Pons (tissue), 1 donor: ENCODE measurements at regions not wholly inside any gene's neighbourhood (a gene's known extent, or its start where the extent isn't known, plus 50 kb on each side); places are given as distances from the start of the nearest gene placed in this dataset.

Experiments used
- DNase-seq: peaks from one replicate; pipeline ENCODE4 v3.0.0-alpha.2; 2016; ENCODE audit warnings: low spot score

DNA sequence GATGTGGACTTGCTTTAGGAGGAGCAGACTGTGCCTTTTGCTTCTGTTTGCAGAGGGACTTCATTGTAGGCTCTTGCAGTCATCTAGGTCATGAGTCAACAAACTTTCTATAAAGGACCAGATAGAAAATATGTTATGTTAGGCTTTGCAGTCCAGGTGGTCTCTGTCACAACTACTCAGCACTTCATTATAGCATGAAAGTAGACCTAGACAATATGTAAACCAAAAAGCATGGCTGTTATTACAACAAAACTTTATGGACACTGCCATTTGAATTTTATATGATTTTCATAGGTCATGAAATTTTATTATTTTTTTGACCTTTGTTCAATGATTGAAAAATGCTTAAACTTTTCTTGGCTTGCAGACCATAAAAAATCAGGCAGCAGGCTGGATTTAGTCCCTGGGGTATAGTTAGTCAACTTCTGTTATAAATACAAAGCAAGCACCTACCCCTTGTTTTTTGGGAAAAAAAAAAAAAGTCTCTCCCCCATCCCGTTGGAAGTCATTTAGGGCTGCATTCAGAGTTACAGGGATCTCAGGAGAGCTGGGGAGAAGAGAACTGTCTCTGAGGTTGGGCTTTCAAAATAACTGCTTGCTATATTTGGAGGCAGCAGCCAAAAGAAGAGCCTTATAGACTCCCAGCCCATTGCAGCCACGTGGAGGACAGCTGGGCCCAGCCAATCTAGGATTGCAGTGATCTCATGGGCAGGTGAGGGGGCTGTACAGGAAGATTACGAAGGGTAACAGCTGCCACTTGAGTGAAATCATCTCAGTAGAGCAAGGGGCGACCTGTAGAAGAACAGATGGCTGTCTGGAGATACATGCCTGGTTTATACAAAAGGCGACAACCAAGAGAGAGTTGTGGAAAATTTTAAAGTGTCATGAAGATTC is 136.6 kb upstream of the TNC start:
- no peak for DNase-seq

DNA sequence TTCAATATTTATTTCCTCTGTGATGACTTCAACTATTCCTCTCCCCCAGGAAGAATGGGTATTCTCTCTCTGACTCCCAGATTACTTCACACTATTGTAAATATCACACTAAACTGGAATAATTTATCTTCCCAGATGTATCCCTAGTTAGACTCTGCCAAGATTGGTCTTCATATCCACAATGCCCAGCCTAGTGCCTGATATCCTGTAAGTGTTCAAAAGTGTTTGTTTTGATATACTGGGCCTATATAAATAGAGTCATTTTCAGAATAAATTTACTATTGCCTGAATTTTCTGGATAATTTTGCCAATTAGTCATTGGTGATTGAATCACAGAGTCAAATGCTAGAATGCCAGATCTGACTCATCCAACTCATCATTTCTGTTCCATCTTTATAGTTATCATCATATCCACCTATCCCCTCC is 143.7 kb upstream of the TNC start:
- DNase-seq = no peak

DNA sequence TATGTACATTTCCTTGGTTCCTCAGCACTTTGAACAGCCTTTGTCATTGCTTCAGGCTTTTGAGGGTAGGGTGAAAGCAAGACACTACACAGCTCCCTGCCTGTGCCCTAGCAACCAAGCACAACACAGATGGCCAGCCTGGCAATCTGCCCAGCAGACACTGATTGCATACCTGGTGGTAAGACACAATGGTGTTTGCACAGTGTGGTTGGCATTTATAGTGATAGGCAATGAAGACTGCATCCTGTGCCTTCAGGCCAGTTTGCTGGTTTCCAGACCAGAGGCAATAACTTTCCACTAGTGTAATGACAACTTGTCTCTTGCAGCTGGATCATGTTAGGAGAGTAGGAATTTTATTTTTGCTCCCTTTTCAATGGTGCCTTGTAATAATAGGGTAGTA is 144.5 kb upstream of the TNC start:
- peak; percentile 23 for DNase-seq

DNA sequence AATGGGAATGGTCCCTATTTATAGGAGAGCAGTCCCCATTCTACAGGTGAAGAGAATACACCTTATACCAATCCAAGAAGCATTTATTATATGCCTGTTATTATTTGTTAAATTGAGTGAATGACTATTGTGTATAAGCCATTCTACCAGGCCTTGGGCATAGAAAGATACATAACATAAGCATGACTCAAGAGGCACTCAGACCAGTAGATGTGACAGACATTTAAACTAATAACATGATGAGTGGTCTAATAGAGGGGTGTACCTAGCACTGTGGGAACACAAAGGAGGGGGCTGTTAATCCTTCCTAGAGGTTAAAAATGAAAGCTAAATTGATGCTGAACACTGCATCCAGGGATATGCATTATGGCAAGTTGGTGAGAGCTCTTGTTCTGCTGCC is 145.0 kb upstream of the TNC start:
- no peak for DNase-seq

- no peak for DNase-seq
These were observed 145.6 kb upstream of the TNC start for GRCh38 chr9:115263371-115264075.

DNA sequence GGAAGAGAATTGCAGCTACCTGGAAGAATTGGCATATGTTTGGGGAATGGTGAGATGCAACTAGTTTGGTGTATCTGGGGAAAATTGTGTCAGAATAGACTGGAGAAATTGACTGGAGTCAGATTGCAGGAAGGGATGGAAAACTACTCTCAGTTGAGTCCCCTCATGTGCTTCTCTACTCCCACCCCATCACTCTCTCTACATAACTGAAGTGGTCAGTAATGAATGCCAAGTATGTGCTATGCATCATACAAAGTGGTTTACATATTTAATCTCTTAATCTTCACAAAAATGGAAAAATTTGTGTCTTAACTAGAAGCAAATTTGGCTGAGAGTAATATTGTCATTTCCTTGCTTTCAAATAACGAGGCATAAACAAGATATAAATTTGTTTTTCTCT is 146.4 kb upstream of the TNC start:
- no peak for DNase-seq

GRCh38 chr9:115267790-115268189 is 149.8 kb upstream of the TNC start:
- DNase-seq = no peak

DNA sequence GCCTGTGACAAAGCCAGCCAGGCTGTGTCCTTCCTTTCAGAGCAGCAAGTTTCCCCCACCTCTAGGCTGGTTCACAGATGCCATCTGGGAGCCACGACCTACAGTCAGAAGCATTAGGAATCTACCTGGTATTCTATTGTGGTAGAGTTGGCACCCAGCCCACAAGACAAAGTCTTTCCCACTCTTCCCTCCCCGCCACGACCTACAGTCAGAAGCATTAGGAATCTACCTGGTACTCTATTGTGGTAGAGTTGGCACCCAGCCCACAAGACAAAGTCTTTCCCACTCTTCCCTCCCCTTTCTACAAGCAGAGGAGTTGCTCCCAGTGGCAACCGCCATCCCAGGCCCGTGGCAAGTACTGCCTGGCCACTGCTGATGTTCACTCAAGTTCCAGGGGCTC is 157.8 kb upstream of the TNC start:
- no peak for DNase-seq

GRCh38 chr9:115276621-115277020 is 158.7 kb upstream of the TNC start:
- no peak for DNase-seq

- no peak for DNase-seq
These were observed 159.3 kb upstream of the TNC start for GRCh38 chr9:115277301-115277700.

- no peak for DNase-seq
These were observed 160.5 kb upstream of the TNC start for GRCh38 chr9:115278326-115279035.

GRCh38 chr9:115283395-115283794 is 165.4 kb upstream of the TNC start:
- DNase-seq = no peak

DNA sequence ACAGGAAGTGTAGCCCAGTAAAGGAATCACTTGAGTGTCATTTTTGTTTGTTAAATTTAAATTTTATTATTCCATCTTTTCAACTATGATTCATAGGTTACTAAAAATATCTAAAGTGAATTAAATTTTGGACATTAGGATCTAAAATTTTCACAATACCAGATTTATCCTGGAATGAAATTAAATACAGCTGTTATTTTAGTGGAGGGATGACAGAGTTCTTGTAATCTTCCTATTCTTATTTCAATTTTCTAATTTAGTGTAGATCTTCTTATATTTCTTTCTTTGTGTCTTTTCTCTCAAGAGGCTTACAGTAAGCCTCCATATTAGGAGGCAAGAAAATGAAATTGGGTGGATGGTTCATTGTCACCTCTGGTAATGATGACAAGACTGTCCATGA is 167.9 kb upstream of the TNC start:
- no peak for DNase-seq

DNA sequence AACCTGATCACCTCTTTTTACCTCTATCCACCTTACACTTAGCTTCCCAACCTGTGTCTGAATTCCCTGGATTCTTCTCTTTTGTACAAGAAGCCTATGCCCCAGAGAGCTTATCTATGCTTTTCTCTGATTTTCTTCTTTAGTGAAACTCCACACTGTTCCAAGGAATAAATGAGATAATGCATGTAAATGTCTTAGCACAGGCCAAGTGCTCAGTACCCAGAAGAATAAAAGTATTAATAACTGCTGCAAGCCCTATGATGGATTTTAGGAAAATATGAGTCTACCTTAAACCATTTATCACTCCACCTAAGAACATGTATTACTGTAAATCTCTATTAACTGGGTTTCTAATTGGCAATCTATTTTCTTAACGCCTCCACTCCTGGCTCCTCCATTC is 168.5 kb upstream of the TNC start:
- no peak for DNase-seq

DNA sequence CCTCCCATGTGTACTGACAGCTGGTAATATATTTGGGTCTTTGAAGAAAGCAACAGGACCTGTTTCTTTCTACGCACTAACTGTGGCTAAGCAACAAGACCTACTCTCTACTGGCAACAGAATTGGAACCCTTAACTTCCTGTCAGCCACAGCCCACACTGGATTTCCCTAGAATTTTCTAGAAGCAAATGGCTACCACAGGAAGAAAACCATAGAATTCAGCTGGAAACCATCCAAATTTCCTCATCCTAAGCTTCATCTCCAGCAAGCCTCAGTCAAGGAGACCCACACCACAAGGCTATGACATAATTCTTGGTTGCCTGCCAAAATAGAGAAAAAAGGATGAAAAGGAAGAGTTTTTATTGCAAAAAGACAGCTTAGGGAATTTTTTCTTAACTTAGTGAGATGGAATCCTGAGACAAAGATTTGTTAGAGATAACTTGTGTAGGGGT is 171.8 kb upstream of the TNC start:
- DNase-seq = no peak

GRCh38 chr9:115291841-115292240 is 173.9 kb upstream of the TNC start:
- DNase-seq = no peak

- no peak for DNase-seq
These were observed 174.8 kb upstream of the TNC start for GRCh38 chr9:115292584-115293279.

DNA sequence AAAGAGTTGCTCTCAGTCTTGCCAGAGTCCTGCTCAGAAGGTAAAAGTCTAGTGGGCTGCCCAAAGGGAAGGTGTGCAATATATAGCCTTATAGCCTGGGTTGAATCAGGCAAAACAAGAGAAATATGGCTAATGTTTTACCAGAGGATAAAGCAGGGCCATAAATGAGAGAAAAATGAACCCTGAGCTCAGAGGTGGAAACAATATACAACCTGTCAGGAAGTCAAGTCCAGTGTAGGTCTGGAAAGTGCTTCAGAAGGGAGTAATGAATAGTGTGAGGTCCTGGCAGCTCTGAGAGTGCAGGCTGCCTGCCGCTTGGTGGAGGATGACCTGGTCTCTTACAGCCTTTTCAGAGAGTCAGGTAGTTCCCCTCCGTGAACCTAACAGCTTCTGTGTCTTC is 177.8 kb upstream of the TNC start:
- DNase-seq = no peak

DNA sequence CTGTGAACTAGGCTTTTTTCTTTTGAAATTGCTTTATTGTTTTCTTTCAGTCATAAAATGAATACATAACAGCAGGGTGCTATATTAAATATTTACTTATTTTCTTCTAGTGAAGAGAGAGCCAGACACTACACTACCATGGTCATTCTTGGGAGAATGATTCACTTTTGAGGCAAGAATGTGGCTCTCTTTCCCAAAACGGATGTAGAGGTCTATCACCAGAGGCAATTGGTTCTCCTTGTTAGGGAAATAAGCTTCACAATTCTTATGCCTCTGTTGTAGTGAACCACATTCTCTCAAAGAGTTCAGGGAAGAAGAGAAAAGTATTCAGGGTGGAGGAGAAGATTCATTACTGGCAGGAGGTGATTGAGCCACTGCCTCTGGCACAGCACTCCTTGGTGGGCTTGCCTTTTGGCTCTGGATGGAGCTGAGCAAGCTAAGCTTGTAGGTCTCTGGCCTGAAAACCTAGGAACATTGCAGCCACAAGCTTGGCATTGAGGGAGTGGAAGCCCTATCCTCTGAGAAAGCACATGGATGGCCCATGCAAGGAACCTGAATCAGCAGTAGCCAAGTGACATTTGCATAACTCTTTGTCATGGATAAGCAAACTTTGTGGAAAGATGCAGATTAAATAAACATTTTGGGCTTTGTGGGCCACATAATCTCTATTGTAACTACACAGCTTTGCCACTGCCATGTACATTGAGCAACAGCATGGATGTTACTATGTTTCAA is 179.0 kb upstream of the TNC start:
- DNase-seq = no peak

- no peak for DNase-seq
These were observed 182.2 kb upstream of the TNC start for GRCh38 chr9:115300116-115300515.

DNA sequence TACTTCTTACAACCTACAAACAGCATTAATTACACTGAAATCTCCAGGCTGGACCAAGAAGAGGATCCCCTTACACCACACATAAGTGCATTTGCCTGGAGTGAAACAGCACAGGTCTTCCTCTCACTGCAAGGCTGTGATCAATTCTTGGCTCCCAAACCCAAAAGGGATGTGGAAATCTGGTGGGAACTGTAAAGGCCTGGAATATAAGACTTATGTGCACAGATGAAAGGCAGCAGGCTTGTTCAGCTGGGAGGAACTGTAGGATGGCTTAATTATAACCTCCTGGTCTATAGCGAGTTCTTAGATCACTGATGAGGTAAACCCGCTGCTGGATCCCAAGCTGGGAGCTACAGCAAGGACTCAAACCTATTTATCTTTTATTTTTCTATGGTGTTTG is 182.9 kb upstream of the TNC start:
- no peak for DNase-seq
